Neural cell (in vitro differentiated cells): ENCODE measurements at regions not wholly inside any gene's neighbourhood (a gene's known extent, or its start where the extent isn't known, plus 50 kb on each side); places are given as distances from the start of the nearest gene placed in this dataset.

Source experiments
- H2AFZ ChIP-seq: fragments of 200-600, 300-800 bp; sonication (generic), shearing (Covaris generic); 2 replicates; pipeline ENCODE4 v1.6.0; 2014; ENCODE audit warnings: low read depth, mild to moderate bottlenecking, antibody characterized with exemption, low read length, moderate library complexity
- H3F3A ChIP-seq: fragments of 200-600 bp; shearing (Covaris generic); 2 replicates; pipeline ENCODE4 v1.6.1; 2016; ENCODE audit warnings: mild to moderate bottlenecking, moderate library complexity, mixed read lengths, antibody characterized with exemption, low read length; ENCODE audit not compliant: insufficient read depth, poor library complexity, severe bottlenecking
- H3K27ac ChIP-seq: fragments of 200-600, 300-800 bp; sonication (generic), shearing (Covaris generic); 2 replicates; pipeline ENCODE4 v1.5.1; 2014; ENCODE audit warnings: mild to moderate bottlenecking, low read length, moderate library complexity
- H3K27me3 ChIP-seq: fragments of 300-800, 200-600 bp; sonication (generic), shearing (Covaris generic); 2 replicates; pipeline ENCODE4 v1.6.0; 2014; ENCODE audit warnings: mild to moderate bottlenecking, low read depth, low read length, moderate library complexity; ENCODE audit not compliant: insufficient read depth
- H3K36me3 ChIP-seq: fragments of 300-800, 200-600 bp; sonication (generic), shearing (Covaris generic); 2 replicates; pipeline ENCODE4 v1.5.1; 2014; ENCODE audit warnings: mild to moderate bottlenecking, antibody characterized with exemption, low read length, moderate library complexity; ENCODE audit not compliant: insufficient read depth
- H3K4me2 ChIP-seq: fragments of 300-800, 200-600 bp; sonication (generic), shearing (Covaris generic); 2 replicates; pipeline ENCODE4 v1.6.0; 2014; ENCODE audit warnings: mild to moderate bottlenecking, low read length
- H3K4me3 ChIP-seq: fragments of 300-800, 200-600 bp; sonication (generic), shearing (Covaris generic); 2 replicates; pipeline ENCODE4 v1.5.1; 2014; ENCODE audit warnings: mild to moderate bottlenecking, low read length, moderate library complexity
- H3K79me2 ChIP-seq: fragments of 200-600 bp; shearing (Covaris generic); replicated peaks from 2 replicates; pipeline ENCODE4 v1.6.0; 2014; ENCODE audit warnings: mild to moderate bottlenecking, low read length, moderate library complexity; ENCODE audit not compliant: insufficient read depth
- H3K9ac ChIP-seq: fragments of 300-800, 200-600 bp; sonication (generic), shearing (Covaris generic); 2 replicates; pipeline ENCODE4 v1.6.1; 2016; ENCODE audit warnings: mild to moderate bottlenecking, low read length, mixed read lengths
- H3K9me2 ChIP-seq: fragments of 200-600 bp; shearing (Covaris generic); 2 replicates; pipeline ENCODE4 v1.6.1; 2016; ENCODE audit warnings: mild to moderate bottlenecking, low read length, mixed read lengths; ENCODE audit not compliant: insufficient read depth
- H3K9me3 ChIP-seq: fragments of 200-600, 300-800 bp; sonication (generic), shearing (Covaris generic); 2 replicates; pipeline ENCODE4 v1.6.1; 2016; ENCODE audit warnings: mild to moderate bottlenecking, mixed run types, low read length, moderate library complexity, mixed read lengths
- H4K20me1 ChIP-seq: fragments of 200-600 bp; shearing (Covaris generic); 2 replicates; pipeline ENCODE4 v1.6.1; 2016; ENCODE audit warnings: mild to moderate bottlenecking, mixed run types; ENCODE audit not compliant: insufficient read depth
- CTCF ChIP-seq: fragments of 450-650 bp; IDR thresholded peaks from 2 replicates; pipeline ENCODE4 v1.5.1; 2014; ENCODE audit warnings: antibody characterized with exemption, mild to moderate bottlenecking, moderate library complexity; ENCODE audit not compliant: poor library complexity, severe bottlenecking
- EP300 ChIP-seq: fragments of 450-650 bp; conservative IDR thresholded peaks from 2 replicates; pipeline ENCODE4 v1.6.1; 2014; ENCODE audit warnings: antibody characterized with exemption, mild to moderate bottlenecking, moderate library complexity; ENCODE audit not compliant: poor library complexity, severe bottlenecking
- EZH2 ChIP-seq: fragments of 200-600, 300-800 bp; shearing (Covaris generic), sonication (generic); IDR thresholded peaks from 2 replicates; pipeline ENCODE4 v1.6.1; 2014; ENCODE audit warnings: antibody characterized with exemption, low read length, borderline replicate concordance, mild to moderate bottlenecking; ENCODE audit not compliant: insufficient read depth, poor library complexity, severe bottlenecking
- MXI1 ChIP-seq: fragments of 450-650 bp; conservative IDR thresholded peaks from 2 replicates; pipeline ENCODE4 v1.6.1; 2014; ENCODE audit warnings: antibody characterized with exemption, mild to moderate bottlenecking; ENCODE audit not compliant: poor library complexity, severe bottlenecking
- POLR2AphosphoS5 ChIP-seq: IDR thresholded peaks from 2 replicates; pipeline ENCODE4 v1.6.1; 2012
- RAD21 ChIP-seq: fragments of 450-650 bp; conservative IDR thresholded peaks from 2 replicates; pipeline ENCODE4 v1.6.1; 2014; ENCODE audit warnings: antibody characterized with exemption, mild to moderate bottlenecking, moderate library complexity
- REST ChIP-seq: IDR thresholded peaks from 2 replicates; pipeline ENCODE4 v1.6.1; 2012; ENCODE audit warnings: borderline replicate concordance
- SMC3 ChIP-seq: fragments of 450-650 bp; conservative IDR thresholded peaks from 2 replicates; pipeline ENCODE4 v1.6.1; 2014; ENCODE audit warnings: antibody characterized with exemption, mild to moderate bottlenecking, moderate library complexity; ENCODE audit not compliant: poor library complexity
- TAF1 ChIP-seq: IDR thresholded peaks from 2 replicates; pipeline ENCODE4 v1.6.1; 2012; ENCODE audit warnings: low read depth

GRCh38 chr14:61925043-61925442 lies 162.8 kb downstream of the SNAPC1 start:
- no peak overlapping the region for H3K4me3 ChIP-seq

GRCh38 chr14:61925732-61926435 lies 163.7 kb downstream of the SNAPC1 start:
- H3K9me3 ChIP-seq, result no peaks in the 10 kb centered on the region

More at GRCh38 chr14:61925043-61925442, 162.8 kb downstream of the SNAPC1 start:
- Histone ChIP-seq H3K9me3 (no peaks in the 10 kb centered on the region), H2AFZ (no peak overlapping the region), H3K9me2 (no peaks in the 10 kb centered on the region), H3K27me3 (no peaks in the 10 kb centered on the region), H3K27ac (no peak overlapping the region), H4K20me1 (no peaks in the 10 kb centered on the region), H3K79me2 (no peaks in the 10 kb centered on the region), H3K4me2 (no peak overlapping the region), H3K36me3 (no peaks in the 10 kb centered on the region), H3K9ac (no peak overlapping the region), H3F3A (no peaks in the 10 kb centered on the region)
- peak; percentile 57 for TF ChIP-seq SMC3
- peak; percentile 46 for TF ChIP-seq CTCF
- peak; percentile 54 for TF ChIP-seq RAD21
- no peak for TF ChIP-seq EP300

More at GRCh38 chr14:61925732-61926435, 163.7 kb downstream of the SNAPC1 start:
- Histone ChIP-seq H3K9me2 (no peaks in the 10 kb centered on the region), H4K20me1 (no peaks in the 10 kb centered on the region), H3K9ac (no peak overlapping the region), H3F3A (no peaks in the 10 kb centered on the region), H3K36me3 (no peaks in the 10 kb centered on the region), H3K27ac (no peak overlapping the region), H3K4me3 (no peak overlapping the region), H3K4me2 (no peak overlapping the region), H3K27me3 (no peaks in the 10 kb centered on the region), H2AFZ (no peak overlapping the region), H3K79me2 (no peaks in the 10 kb centered on the region)
- no peak for TF ChIP-seq MXI1
- no peak for TF ChIP-seq EZH2
- TF ChIP-seq POLR2AphosphoS5, result no peak
- TF ChIP-seq CTCF, result no peak
- no peak for TF ChIP-seq TAF1
- no peak for TF ChIP-seq REST
- TF ChIP-seq RAD21, result no peak
